Omental fat pad (tissue), 3 donors: ENCODE measurements at regions not wholly inside any gene's neighbourhood (a gene's known extent, or its start where the extent isn't known, plus 50 kb on each side); places are given as distances from the start of the nearest gene placed in this dataset.

Source experiments
- ATAC-seq: fragments of 150-250 bp; one replicate; pipeline ENCODE4 v1.9.1; 2016; ENCODE audit warnings: mild to moderate bottlenecking, moderate library complexity; ENCODE audit not compliant: low FRiP score
- DNase-seq: peaks from one replicate; pipeline ENCODE4 v3.0.0-alpha.2; 2019; ENCODE audit warnings: low spot score
- TF ChIP-seq, protein P1 (sequence below), 3 donors: fragments of 450-650 bp; IDR thresholded peaks; one replicate each; pipeline ENCODE4 v1.5.1; 2016 to 2017; ENCODE audit warnings: antibody characterized with exemption in 3 of 3, mild to moderate bottlenecking in 3 of 3, moderate library complexity in 2 of 3

DNA sequence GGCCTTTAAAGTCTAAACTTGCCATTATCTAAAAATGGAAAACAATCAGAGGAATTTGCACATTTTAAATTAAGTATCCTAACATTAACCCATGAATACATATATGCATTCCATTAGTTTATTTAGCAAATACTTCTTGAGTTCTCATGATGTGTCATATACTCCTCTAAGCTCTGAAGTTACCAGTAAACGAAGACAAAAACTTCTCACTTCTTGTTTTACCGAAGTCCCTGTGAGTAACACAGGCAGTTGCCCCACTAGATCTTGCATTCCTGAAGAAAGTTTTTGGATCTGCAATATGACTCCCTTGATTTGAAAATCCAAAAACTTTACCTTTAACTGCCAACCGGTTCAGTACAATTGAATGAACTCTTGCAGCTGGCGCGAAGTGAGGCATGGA is 439.0 kb upstream of the MPDZ start:
- TF ChIP-seq, protein P1, sequence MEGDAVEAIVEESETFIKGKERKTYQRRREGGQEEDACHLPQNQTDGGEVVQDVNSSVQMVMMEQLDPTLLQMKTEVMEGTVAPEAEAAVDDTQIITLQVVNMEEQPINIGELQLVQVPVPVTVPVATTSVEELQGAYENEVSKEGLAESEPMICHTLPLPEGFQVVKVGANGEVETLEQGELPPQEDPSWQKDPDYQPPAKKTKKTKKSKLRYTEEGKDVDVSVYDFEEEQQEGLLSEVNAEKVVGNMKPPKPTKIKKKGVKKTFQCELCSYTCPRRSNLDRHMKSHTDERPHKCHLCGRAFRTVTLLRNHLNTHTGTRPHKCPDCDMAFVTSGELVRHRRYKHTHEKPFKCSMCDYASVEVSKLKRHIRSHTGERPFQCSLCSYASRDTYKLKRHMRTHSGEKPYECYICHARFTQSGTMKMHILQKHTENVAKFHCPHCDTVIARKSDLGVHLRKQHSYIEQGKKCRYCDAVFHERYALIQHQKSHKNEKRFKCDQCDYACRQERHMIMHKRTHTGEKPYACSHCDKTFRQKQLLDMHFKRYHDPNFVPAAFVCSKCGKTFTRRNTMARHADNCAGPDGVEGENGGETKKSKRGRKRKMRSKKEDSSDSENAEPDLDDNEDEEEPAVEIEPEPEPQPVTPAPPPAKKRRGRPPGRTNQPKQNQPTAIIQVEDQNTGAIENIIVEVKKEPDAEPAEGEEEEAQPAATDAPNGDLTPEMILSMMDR (IDR thresholded peaks at IDR 0.05): no peak
- no peak for ATAC-seq
- DNase-seq: no peak

DNA sequence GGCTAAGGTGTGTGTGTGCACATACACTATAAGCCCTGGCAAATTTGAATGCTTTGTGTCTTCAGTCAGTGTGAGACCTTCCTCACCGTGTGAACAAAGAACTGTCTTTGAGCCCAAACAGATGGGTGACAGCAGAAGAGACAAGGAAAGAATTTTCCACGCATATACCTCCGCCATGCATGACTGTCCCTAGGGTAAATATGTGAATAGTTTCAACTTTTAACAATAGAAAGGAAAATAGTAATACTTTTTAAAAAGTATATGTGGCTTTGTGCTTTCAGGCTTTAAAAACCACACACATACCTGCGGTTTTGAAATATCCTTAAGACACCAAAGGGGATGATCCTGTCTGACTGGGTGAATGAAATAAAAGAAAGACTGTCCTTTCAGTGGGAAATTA is 438.6 kb upstream of the MPDZ start:
- no peak for ATAC-seq
- TF ChIP-seq, protein P1 (IDR thresholded peaks at IDR 0.05): no peak
- no peak for DNase-seq

DNA sequence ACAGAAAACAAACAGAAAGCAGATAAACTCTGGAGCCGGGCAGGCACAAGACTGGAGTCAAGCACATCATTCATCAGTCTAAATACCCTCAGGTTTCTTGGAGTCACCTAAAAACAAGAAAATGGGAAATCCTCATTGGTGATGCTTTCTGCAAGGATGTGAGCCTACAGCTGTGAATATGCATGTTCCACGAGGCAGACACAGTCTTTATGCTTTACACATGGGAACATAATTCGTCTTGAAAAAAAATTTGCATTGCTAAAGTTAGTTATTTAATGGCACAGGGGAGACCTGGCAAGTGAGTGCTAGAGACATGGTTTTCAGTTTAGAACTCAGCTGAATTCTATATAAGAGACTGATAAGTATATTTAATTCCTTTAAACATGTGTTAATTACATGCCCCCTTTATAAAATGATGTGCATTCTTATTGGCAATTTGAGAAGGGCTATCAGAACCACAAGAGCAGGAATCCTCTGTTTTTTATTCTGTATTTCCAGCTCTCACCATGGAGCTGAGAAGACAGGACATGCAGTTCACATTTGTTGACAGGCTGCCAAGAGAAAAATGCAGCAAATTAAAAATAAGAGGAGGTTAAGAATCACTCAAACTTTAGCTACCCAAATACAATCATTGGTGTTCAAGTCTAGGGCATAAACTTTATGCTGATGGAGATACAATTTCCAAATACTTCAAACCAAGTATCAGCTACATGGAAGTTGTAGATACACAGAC is 438.0 kb upstream of the MPDZ start:
- DNase-seq: no peak
- no peak for ATAC-seq
- TF ChIP-seq, protein P1 (IDR thresholded peaks at IDR 0.05): no peak

DNA sequence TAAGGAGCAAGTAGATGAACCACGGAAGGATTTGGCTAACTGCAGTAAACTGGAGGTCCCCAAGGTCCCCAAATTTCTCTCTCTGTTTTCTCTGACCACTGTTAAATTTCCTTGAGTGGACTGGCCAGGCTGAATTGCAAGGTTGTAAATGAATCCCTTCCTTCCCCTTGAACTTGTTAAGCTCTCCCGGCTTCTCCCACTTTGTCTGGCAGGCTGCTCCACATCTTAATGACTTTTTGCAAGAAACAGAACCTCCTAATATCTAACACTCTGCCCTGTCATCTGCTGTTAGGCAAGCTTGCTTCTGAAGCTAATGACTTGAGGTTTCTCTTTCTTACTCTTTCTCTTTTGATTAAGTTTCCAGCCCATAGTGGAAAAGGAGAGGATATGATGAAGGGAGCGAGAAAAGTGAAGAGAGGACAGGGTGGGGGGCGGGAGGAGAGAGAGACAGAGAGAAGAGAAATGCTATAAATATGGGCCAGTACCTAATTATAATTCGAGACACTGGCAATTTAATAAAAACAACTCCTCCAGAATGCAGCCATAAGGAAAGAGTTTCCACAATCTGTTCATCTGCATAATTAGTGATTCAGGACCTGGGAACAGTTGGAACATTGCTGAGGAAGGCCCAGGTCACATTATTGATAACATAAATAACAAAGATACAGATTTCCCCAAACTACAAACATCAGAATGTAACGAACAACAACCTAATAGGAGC is 437.3 kb upstream of the MPDZ start:
- TF ChIP-seq, protein P1 (IDR thresholded peaks at IDR 0.05): no peak
- no peak for ATAC-seq
- no peak for DNase-seq

DNA sequence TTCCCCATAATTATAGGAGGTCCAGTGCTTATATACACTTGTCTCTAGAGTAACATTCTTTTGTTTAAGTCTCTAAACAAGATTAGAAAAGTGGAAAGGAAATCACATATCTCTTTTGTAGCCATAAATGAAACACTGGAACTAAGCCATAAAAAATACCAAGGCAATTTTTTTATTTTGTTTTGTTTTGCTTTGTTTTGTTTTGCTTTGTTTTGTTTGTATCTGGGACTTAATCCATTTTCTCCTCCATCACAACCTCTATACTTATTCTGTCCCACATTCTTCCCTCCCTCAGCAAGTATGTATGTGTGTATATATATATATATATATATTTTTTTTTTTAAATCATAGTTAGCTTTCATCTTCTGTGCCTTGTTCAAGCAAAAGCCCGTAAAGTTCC is 436.6 kb upstream of the MPDZ start:
- DNase-seq: no peak
- TF ChIP-seq, protein P1 (IDR thresholded peaks at IDR 0.05): no peak
- no peak for ATAC-seq

DNA sequence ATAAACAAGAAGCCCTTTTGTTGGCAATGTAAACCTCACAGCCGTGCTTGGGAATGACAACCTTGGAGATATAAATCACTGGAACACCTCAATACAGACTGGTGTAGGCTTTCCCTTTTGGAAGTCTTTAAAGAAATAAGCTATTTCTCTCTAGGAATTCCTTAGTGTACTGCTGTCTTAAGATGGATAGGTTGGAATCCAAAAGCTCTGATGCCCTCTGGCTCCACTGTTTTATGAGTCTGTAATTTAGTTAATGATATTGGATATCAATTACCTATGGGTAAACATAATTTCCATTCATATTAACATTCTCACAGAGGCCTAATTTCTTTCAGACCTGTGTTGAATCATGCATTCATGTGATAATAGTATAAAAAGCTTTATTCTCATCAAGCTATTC is 435.9 kb upstream of the MPDZ start:
- DNase-seq (no peak), ATAC-seq (no peak)
- TF ChIP-seq, protein P1 (IDR thresholded peaks at IDR 0.05): no peak
